Vagina (tissue), 2 donors: ENCODE measurements at regions not wholly inside any gene's neighbourhood (a gene's known extent, or its start where the extent isn't known, plus 50 kb on each side); places are given as distances from the start of the nearest gene placed in this dataset.

Experiments used
- DNase-seq, 2 donors: peaks; one replicate each; pipeline ENCODE4 v3.0.0-alpha.2; 2017; ENCODE audit errors: extremely low spot score in 2 of 2
- H3K27ac ChIP-seq: fragments of 200-600 bp; sonication (generic); one replicate; pipeline ENCODE4 v1.5.1; 2019
- H3K27me3 ChIP-seq: fragments of 200-600 bp; sonication (generic); one replicate; pipeline ENCODE4 v1.5.1; 2019
- H3K36me3 ChIP-seq, 2 donors: fragments of 200-600 bp; sonication (generic); one replicate each; pipeline ENCODE4 v1.5.1; 2017 to 2019
- H3K4me1 ChIP-seq: fragments of 200-600 bp; sonication (generic); one replicate; pipeline ENCODE4 v1.5.1; 2019
- H3K4me3 ChIP-seq, 2 donors: fragments of 200-600 bp; sonication (generic); 1 replicate in 1 of 2; 2 replicates in 1 of 2; pipeline ENCODE4 v1.5.1; 2016 to 2019
- H3K9me3 ChIP-seq: fragments of 200-600 bp; sonication (generic); one replicate; pipeline ENCODE4 v1.5.1; 2019
- POLR2A ChIP-seq, 2 donors: fragments of 450-650 bp; IDR thresholded peaks; one replicate each; pipeline ENCODE4 v1.6.1; 2017; ENCODE audit warnings: antibody characterized with exemption in 2 of 2, mild to moderate bottlenecking in 2 of 2, moderate library complexity in 2 of 2
- POLR2AphosphoS5 ChIP-seq, 2 donors: sonication (generic); formaldehyde crosslinking; IDR thresholded peaks; one replicate each; pipeline ENCODE4 v1.9.0; 2017; ENCODE audit warnings: antibody characterized with exemption in 2 of 2, mild to moderate bottlenecking in 2 of 2, low read depth in 1 of 2; ENCODE audit not compliant: insufficient read depth in 1 of 2
- intact Hi-C: fragments of 100-400 bp; cut with DNase I; formaldehyde crosslinking; loops from one replicate; pipeline ENCODE4 v1.15.1; 2023
- TF ChIP-seq, protein P1 (sequence below), 3 experiments: fragments of 450-650 bp in 2 of 3; fragments of 200-600 bp in 1 of 3; sonication (generic) in 1 of 3; IDR thresholded peaks; one replicate each; pipeline ENCODE4 v1.5.1; 2017 to 2019; ENCODE audit warnings: antibody characterized with exemption in 3 of 3, mild to moderate bottlenecking in 2 of 3, moderate library complexity in 2 of 3

GRCh38 chrX:39596437-39596836 is 501.3 kb downstream of the BCOR start:
- Histone ChIP-seq H3K27me3 (no peaks in the 10 kb centered on the region), H3K4me1 (no peaks in the 10 kb centered on the region), H3K9me3 (no peaks in the 10 kb centered on the region), H3K36me3 (no peaks in the 10 kb centered on the region), H3K27ac (no peak overlapping the region), H3K4me3 (no peak overlapping the region)
- intact Hi-C loops: no loop called here
- TF ChIP-seq, protein P1, sequence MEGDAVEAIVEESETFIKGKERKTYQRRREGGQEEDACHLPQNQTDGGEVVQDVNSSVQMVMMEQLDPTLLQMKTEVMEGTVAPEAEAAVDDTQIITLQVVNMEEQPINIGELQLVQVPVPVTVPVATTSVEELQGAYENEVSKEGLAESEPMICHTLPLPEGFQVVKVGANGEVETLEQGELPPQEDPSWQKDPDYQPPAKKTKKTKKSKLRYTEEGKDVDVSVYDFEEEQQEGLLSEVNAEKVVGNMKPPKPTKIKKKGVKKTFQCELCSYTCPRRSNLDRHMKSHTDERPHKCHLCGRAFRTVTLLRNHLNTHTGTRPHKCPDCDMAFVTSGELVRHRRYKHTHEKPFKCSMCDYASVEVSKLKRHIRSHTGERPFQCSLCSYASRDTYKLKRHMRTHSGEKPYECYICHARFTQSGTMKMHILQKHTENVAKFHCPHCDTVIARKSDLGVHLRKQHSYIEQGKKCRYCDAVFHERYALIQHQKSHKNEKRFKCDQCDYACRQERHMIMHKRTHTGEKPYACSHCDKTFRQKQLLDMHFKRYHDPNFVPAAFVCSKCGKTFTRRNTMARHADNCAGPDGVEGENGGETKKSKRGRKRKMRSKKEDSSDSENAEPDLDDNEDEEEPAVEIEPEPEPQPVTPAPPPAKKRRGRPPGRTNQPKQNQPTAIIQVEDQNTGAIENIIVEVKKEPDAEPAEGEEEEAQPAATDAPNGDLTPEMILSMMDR (IDR thresholded peaks at IDR 0.05): no peak
- TF ChIP-seq POLR2AphosphoS5 (IDR thresholded peaks at IDR 0.05; ENCODE audit: insufficient read depth in 1 of 2, low read depth in 1 of 2) (no peak), POLR2A (IDR thresholded peaks at IDR 0.05) (no peak)
- no peak for DNase-seq

DNA sequence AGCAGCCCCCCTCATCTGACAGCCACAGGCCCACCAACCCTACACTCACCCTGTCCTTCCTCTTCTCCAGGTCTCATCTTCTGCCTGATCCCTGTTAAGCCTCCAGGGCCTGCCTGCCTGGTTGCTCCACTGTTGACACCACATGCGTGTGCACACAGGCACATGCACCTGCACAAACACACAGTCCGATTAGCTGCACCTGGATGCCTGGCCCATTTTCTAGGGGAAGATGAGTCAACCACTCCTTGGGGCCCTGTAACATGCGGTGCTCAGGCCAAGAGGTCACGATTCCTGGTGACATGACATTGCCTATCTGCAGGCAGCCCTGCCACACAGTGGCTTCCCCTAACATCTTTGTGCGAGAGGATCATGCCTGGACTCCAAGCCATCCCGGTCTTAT is 498.4 kb downstream of the BCOR start:
- Histone ChIP-seq H3K36me3 (no peaks in the 10 kb centered on the region), H3K27ac (no peak overlapping the region), H3K9me3 (no peaks in the 10 kb centered on the region), H3K4me3 (no peak overlapping the region), H3K27me3 (no peaks in the 10 kb centered on the region), H3K4me1 (no peaks in the 10 kb centered on the region)
- no peak for TF ChIP-seq POLR2AphosphoS5 (IDR thresholded peaks at IDR 0.05; ENCODE audit: insufficient read depth in 1 of 2, low read depth in 1 of 2)
- TF ChIP-seq, protein P1 (IDR thresholded peaks at IDR 0.05): no peak
- no peak for TF ChIP-seq POLR2A (IDR thresholded peaks at IDR 0.05)
- intact Hi-C loops: no loop called here
- no peak for DNase-seq

- H3K27me3 ChIP-seq: no peaks in the 10 kb centered on the region
- TF ChIP-seq, protein P1 (IDR thresholded peaks at IDR 0.05): no peak
- TF ChIP-seq POLR2AphosphoS5 (IDR thresholded peaks at IDR 0.05; ENCODE audit: insufficient read depth in 1 of 2, low read depth in 1 of 2): no peak
- TF ChIP-seq POLR2A (IDR thresholded peaks at IDR 0.05): no peak
- DNase-seq: no peak
- H3K36me3 ChIP-seq: no peaks in the 10 kb centered on the region
- no peaks in the 10 kb centered on the region for H3K4me1 ChIP-seq
- intact Hi-C loops: no loop called here
- H3K27ac ChIP-seq: no peak overlapping the region
- no peaks in the 10 kb centered on the region for H3K9me3 ChIP-seq
- no peak overlapping the region for H3K4me3 ChIP-seq
These were observed 497.5 kb downstream of the BCOR start for GRCh38 chrX:39600222-39600621.

DNA sequence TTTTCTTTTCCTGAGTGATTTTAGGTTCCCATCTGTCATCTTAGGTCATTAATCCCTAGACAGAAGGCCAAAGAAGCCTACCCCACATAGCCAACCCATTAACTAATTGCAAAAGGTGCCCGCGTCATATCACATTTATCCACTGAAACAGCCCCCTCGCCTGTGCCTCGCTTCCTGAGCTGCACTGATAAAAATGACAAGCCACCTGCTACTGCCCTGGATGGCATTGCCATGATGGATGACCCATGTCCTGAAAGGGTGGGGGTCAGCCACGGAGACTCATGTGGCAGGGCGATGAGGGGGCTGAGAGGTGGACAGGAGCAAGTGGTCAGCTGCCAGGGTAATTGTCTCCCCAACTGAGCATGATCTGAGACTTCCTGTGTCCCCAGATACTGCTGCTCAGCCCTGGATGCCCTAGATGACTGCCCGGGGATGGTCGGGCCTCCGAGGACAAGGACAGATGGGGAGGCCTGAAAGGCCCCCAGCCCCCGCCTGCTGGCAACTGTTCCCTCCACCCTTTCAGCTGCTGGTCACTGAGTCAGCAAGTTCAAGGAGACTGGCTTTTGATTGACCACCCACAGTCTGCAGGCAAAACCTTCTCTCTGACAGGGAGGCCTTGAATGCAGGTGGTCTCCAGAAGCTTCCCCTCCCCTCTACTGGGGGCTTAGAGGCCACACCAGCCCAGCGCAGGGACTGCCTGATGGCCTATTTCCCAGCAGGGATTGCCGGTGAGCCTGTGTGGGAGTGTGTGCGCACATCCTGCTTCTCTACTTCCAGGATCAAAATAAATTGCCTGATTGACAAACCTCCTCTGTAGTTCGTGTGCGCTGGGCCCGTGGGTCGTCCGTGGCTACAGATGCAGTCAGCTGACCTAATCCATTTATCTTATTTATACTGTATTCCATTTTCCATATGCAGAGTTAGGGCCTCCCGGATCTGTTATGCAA is 496.3 kb downstream of the BCOR start:
- Histone ChIP-seq H3K9me3 (no peaks in the 10 kb centered on the region), H3K27me3 (no peaks in the 10 kb centered on the region), H3K27ac (no peak overlapping the region), H3K4me1 (no peaks in the 10 kb centered on the region), H3K4me3 (no peak overlapping the region), H3K36me3 (no peaks in the 10 kb centered on the region)
- intact Hi-C loops: no loop called here
- TF ChIP-seq POLR2AphosphoS5 (IDR thresholded peaks at IDR 0.05; ENCODE audit: insufficient read depth in 1 of 2, low read depth in 1 of 2) (no peak), POLR2A (IDR thresholded peaks at IDR 0.05) (no peak)
- TF ChIP-seq, protein P1 (IDR thresholded peaks at IDR 0.05): no peak
- no peak for DNase-seq

DNA sequence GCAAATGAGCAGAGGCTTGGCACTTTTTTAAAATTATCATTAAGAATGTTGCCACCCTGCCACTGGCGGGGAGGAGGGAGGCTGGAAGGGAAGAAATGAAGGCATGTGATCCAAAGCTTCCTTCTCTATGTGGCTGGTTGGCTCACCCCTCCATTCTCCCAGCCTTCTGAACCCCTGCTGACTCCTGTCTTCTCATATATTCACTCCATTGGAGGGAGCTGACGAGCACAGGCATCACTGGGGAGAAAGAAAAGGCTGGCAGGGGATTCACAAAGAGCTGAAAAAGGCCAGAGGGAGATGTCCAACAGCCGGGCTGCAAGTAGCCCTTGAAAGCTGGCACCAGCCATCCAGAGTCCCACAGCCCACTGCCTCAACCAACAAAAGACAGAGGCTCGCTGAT is 495.6 kb downstream of the BCOR start:
- no peaks in the 10 kb centered on the region for H3K36me3 ChIP-seq
- no peaks in the 10 kb centered on the region for H3K4me1 ChIP-seq
- intact Hi-C loops: no loop called here
- TF ChIP-seq POLR2A (IDR thresholded peaks at IDR 0.05): no peak
- TF ChIP-seq, protein P1 (IDR thresholded peaks at IDR 0.05): no peak
- TF ChIP-seq POLR2AphosphoS5 (IDR thresholded peaks at IDR 0.05; ENCODE audit: insufficient read depth in 1 of 2, low read depth in 1 of 2): no peak
- H3K4me3 ChIP-seq: no peak overlapping the region
- no peak overlapping the region for H3K27ac ChIP-seq
- H3K27me3 ChIP-seq: no peaks in the 10 kb centered on the region
- peaks cover 2% of the 10 kb centered on the region for H3K9me3 ChIP-seq
- no peak for DNase-seq
